ENCODE measurements at regions not wholly inside any gene's neighbourhood (a gene's known extent, or its start where the extent isn't known, plus 50 kb on each side); places are given as distances from the start of the nearest gene placed in this dataset.

- CTCF ChIA-PET = interaction anchor here (0.6 to 0.8 kb wide), 2 partner anchors 300 to 885 kb away, joined by 3 read pairs; no protein-coding TSS in a partner anchor
- no peaks in the 10 kb centered on the region for H3K79me2 ChIP-seq (ENCODE audit: insufficient read depth)
- 84% methylated on average over 9 of the region's 9 CpGs for WGBS (ENCODE audit: low lambda C conversion rate)
- DNase-seq = no peak
- H2AFZ ChIP-seq (ENCODE audit: low read depth) = no peak overlapping the region
- H4K20me1 ChIP-seq (ENCODE audit: insufficient read depth) = no peaks in the 10 kb centered on the region
- no peaks in the 10 kb centered on the region for H3K9me2 ChIP-seq
- TF ChIP-seq CTCF (IDR thresholded peaks at IDR 0.05) (no peak), TEAD4 (IDR thresholded peaks at IDR 0.05; ENCODE audit: borderline replicate concordance, insufficient read depth) (no peak), ZBTB33 (IDR thresholded peaks at IDR 0.05; ENCODE audit: borderline replicate concordance, low read depth) (no peak), ELF1 (IDR thresholded peaks at IDR 0.05) (no peak), RFX5 (IDR thresholded peaks at IDR 0.05; ENCODE audit: low read length) (no peak), MEF2A (IDR thresholded peaks at IDR 0.05; ENCODE audit: borderline replicate concordance, low read depth) (no peak), EZH2phosphoT487 (IDR thresholded peaks at IDR 0.05; ENCODE audit: borderline replicate concordance, low read depth) (no peak), FOXM1 (IDR thresholded peaks at IDR 0.05; ENCODE audit: low read depth) (no peak), FOSL2 (IDR thresholded peaks at IDR 0.05; ENCODE audit: borderline replicate concordance, low read depth) (no peak), GATA2 (CRISPR knock-in tag; IDR thresholded peaks at IDR 0.05) (no peak), FOXJ3 (CRISPR knock-in tag; IDR thresholded peaks at IDR 0.05) (no peak), IRF3 (IDR thresholded peaks at IDR 0.05; ENCODE audit: low read depth, low read length) (no peak)
- TF ChIP-seq, protein P1, sequence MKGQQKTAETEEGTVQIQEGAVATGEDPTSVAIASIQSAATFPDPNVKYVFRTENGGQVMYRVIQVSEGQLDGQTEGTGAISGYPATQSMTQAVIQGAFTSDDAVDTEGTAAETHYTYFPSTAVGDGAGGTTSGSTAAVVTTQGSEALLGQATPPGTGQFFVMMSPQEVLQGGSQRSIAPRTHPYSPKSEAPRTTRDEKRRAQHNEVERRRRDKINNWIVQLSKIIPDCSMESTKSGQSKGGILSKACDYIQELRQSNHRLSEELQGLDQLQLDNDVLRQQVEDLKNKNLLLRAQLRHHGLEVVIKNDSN (IDR thresholded peaks at IDR 0.05; ENCODE audit: borderline replicate concordance, low read depth) = no peak
- TF ChIP-seq, protein P2, sequence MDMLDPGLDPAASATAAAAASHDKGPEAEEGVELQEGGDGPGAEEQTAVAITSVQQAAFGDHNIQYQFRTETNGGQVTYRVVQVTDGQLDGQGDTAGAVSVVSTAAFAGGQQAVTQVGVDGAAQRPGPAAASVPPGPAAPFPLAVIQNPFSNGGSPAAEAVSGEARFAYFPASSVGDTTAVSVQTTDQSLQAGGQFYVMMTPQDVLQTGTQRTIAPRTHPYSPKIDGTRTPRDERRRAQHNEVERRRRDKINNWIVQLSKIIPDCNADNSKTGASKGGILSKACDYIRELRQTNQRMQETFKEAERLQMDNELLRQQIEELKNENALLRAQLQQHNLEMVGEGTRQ (IDR thresholded peaks at IDR 0.05; ENCODE audit: borderline replicate concordance, low read depth, low read length) = no peak
- H3K4me3 ChIP-seq (ENCODE audit: low read depth in 2 of 2, low read length in 1 of 2) = no peak overlapping the region
- H3K9me3 ChIP-seq = no peaks in the 10 kb centered on the region
- H3K4me1 ChIP-seq (ENCODE audit: control insufficient read depth in 1 of 2, insufficient read depth in 2 of 2, low read depth in 1 of 2, low read length in 1 of 2) = no peaks in the 10 kb centered on the region
- H3K4me2 ChIP-seq = no peak overlapping the region
- H3F3A ChIP-seq (replicated peaks; ENCODE audit: insufficient read depth) = no peaks in the 10 kb centered on the region
- POLR2A ChIA-PET = no interaction called here
- H3K9ac ChIP-seq = no peak overlapping the region
- no peaks in the 10 kb centered on the region for H3K36me3 ChIP-seq (replicated peaks in 1 of 2; ENCODE audit: control insufficient read depth in 1 of 2, insufficient read depth in 2 of 2, low read length in 1 of 2)
- no peaks in the 10 kb centered on the region for H3K27me3 ChIP-seq (ENCODE audit: insufficient read depth)
- H3K27ac ChIP-seq (ENCODE audit: low read depth in 2 of 2, low read length in 1 of 2) = no peak overlapping the region
Observed at GRCh38 chr12:115433014-115433634, 749.1 kb upstream of the TBX3 start.

Data from SK-N-SH (cell line).